ENCODE measurements at regions not wholly inside any gene's neighbourhood (a gene's known extent, or its start where the extent isn't known, plus 50 kb on each side); places are given as distances from the start of the nearest gene placed in this dataset.

DNA sequence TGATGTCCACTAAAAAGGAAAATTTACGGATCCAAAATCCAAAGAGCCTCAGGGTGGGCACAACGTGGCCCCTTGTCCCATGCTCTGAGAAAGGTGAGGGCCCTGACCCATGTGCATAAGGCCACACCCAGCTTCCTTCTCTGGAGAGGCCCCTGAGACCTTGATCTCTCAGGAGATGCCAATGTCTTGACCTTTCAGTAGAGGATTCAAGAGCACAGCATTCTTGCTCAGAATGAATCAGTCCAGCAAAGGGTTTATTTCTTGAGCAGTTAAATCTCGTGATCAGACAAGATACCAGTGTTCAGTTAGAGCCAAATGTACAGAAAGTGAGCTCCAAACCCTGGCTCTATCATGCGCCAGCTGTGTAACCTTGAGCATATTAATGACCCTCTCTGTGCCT, 115.9 kb upstream of the DAPK1 start:
- TF ChIP-seq CTCF (IDR thresholded peaks at IDR 0.05) (no peak), POLR2A (IDR thresholded peaks at IDR 0.05) (no peak)
